OCI-LY1 (cell line): ENCODE measurements at regions not wholly inside any gene's neighbourhood (a gene's known extent, or its start where the extent isn't known, plus 50 kb on each side); places are given as distances from the start of the nearest gene placed in this dataset.

Experiments
- H2AFZ ChIP-seq: fragments of 200-600 bp; sonication (generic), shearing (Covaris generic); 2 replicates; pipeline ENCODE4 v1.6.0; 2014; ENCODE audit warnings: antibody characterized with exemption, mild to moderate bottlenecking, low read length
- H3F3A ChIP-seq: fragments of 200-600 bp; sonication (generic), shearing (Covaris generic); 2 replicates; pipeline ENCODE4 v1.6.0; 2014; ENCODE audit warnings: mild to moderate bottlenecking, antibody characterized with exemption, low read length, moderate library complexity; ENCODE audit not compliant: insufficient read depth
- H3K27ac ChIP-seq: fragments of 200-600 bp; sonication (generic); 2 replicates; pipeline ENCODE4 v1.5.1; 2014; ENCODE audit warnings: low read length, mixed run types, mild to moderate bottlenecking, low read depth; ENCODE audit not compliant: poor library complexity, severe bottlenecking
- H3K27me3 ChIP-seq: fragments of 200-600 bp; sonication (generic); 2 replicates; pipeline ENCODE4 v1.6.0; 2014; ENCODE audit warnings: antibody characterized with exemption, mild to moderate bottlenecking, low read length, moderate library complexity; ENCODE audit not compliant: insufficient read depth
- H3K36me3 ChIP-seq: fragments of 200-600 bp; sonication (generic); 2 replicates; pipeline ENCODE4 v1.6.1; 2014; ENCODE audit warnings: mild to moderate bottlenecking, antibody characterized with exemption, low read length, moderate library complexity, mixed read lengths; ENCODE audit not compliant: insufficient read depth
- H3K4me1 ChIP-seq: fragments of 200-600 bp; sonication (generic); 2 replicates; pipeline ENCODE4 v1.5.1; 2014; ENCODE audit warnings: mild to moderate bottlenecking, low read length, moderate library complexity; ENCODE audit not compliant: insufficient read depth, severe bottlenecking
- H3K4me2 ChIP-seq: fragments of 200-600 bp; sonication (generic), shearing (Covaris generic); 2 replicates; pipeline ENCODE4 v1.6.1; 2014; ENCODE audit warnings: low read length
- H3K4me3 ChIP-seq: fragments of 200-600 bp; sonication (generic); 2 replicates; pipeline ENCODE4 v1.5.1; 2014; ENCODE audit warnings: low read length, low read depth, mild to moderate bottlenecking, mixed read lengths; ENCODE audit not compliant: poor library complexity, severe bottlenecking
- H3K79me2 ChIP-seq: fragments of 200-600 bp; shearing (Covaris generic); 2 replicates; pipeline ENCODE4 v1.6.1; 2016; ENCODE audit warnings: mixed run types, low read length, mixed read lengths; ENCODE audit not compliant: insufficient read depth
- H3K9ac ChIP-seq: fragments of 200-600 bp; sonication (generic), shearing (Covaris generic); 2 replicates; pipeline ENCODE4 v1.6.1; 2014; ENCODE audit warnings: mild to moderate bottlenecking, low read length, mixed read lengths
- H3K9me2 ChIP-seq: fragments of 200-600 bp; sonication (generic), shearing (Covaris generic); 2 replicates; pipeline ENCODE4 v1.6.1; 2014; ENCODE audit warnings: low read depth, mild to moderate bottlenecking, low read length, mixed read lengths
- H3K9me3 ChIP-seq: fragments of 200-600 bp; shearing (Covaris generic); 2 replicates; pipeline ENCODE4 v1.6.1; 2014; ENCODE audit warnings: low read length, mixed read lengths
- H4K20me1 ChIP-seq: fragments of 200-600 bp; sonication (generic), shearing (Covaris generic); 2 replicates; pipeline ENCODE4 v1.6.0; 2016; ENCODE audit warnings: mild to moderate bottlenecking, low read length; ENCODE audit not compliant: insufficient read depth
- EZH2 ChIP-seq: fragments of 200-600 bp; sonication (generic), shearing (Covaris generic); IDR thresholded peaks from 2 replicates; pipeline ENCODE4 v1.8.0; 2017; ENCODE audit warnings: borderline replicate concordance, mixed run types, mild to moderate bottlenecking, antibody characterized with exemption, low read length, moderate library complexity, mixed read lengths
- TF ChIP-seq, protein P1 (sequence below): fragments of 200-600 bp; sonication (generic), shearing (Covaris generic); IDR thresholded peaks from 2 replicates; pipeline ENCODE4 v1.5.1; 2017; ENCODE audit warnings: mild to moderate bottlenecking, antibody characterized with exemption, low read length, moderate library complexity, mixed read lengths

GRCh38 chr2:195117011-195117410 lies 540.0 kb upstream of the SLC39A10 start:
- no peaks in the 10 kb centered on the region for H3K4me1 ChIP-seq
- H3F3A ChIP-seq = no peaks in the 10 kb centered on the region
- no peaks in the 10 kb centered on the region for H3K9me3 ChIP-seq
- H3K27ac ChIP-seq = no peak overlapping the region
- no peak overlapping the region for H3K9ac ChIP-seq
- H2AFZ ChIP-seq = no peak overlapping the region
- no peak overlapping the region for H3K4me3 ChIP-seq
- TF ChIP-seq EZH2 = no peak
- TF ChIP-seq, protein P1, sequence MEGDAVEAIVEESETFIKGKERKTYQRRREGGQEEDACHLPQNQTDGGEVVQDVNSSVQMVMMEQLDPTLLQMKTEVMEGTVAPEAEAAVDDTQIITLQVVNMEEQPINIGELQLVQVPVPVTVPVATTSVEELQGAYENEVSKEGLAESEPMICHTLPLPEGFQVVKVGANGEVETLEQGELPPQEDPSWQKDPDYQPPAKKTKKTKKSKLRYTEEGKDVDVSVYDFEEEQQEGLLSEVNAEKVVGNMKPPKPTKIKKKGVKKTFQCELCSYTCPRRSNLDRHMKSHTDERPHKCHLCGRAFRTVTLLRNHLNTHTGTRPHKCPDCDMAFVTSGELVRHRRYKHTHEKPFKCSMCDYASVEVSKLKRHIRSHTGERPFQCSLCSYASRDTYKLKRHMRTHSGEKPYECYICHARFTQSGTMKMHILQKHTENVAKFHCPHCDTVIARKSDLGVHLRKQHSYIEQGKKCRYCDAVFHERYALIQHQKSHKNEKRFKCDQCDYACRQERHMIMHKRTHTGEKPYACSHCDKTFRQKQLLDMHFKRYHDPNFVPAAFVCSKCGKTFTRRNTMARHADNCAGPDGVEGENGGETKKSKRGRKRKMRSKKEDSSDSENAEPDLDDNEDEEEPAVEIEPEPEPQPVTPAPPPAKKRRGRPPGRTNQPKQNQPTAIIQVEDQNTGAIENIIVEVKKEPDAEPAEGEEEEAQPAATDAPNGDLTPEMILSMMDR = no peak
- H3K4me2 ChIP-seq = no peak overlapping the region
- no peaks in the 10 kb centered on the region for H3K79me2 ChIP-seq
- H3K27me3 ChIP-seq = no peaks in the 10 kb centered on the region
- no peaks in the 10 kb centered on the region for H3K36me3 ChIP-seq
- H3K9me2 ChIP-seq = no peaks in the 10 kb centered on the region
- H4K20me1 ChIP-seq = no peaks in the 10 kb centered on the region

DNA sequence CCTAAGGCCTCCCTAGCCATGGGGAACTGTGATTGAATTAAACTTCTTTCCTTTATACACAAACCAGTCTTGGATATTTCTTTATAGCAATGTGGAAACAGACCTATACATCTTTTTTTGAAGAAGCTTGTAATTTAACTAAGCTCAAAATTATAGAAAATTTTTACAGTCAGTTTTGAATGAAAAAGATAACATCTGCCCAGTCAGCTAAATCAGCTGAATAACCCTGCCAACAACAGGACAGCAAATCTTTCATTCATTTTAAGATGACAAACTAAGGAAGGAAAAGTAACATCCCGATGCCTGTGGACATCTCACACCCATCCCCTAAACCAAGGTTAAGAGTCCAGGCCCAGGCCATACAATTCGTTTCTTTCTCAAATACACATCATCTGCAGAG lies 541.3 kb upstream of the SLC39A10 start:
- H4K20me1 ChIP-seq = no peaks in the 10 kb centered on the region
- no peak overlapping the region for H3K4me2 ChIP-seq
- H3K4me3 ChIP-seq = no peak overlapping the region
- no peaks in the 10 kb centered on the region for H3K79me2 ChIP-seq
- no peak overlapping the region for H2AFZ ChIP-seq
- H3K9me2 ChIP-seq = no peaks in the 10 kb centered on the region
- H3K27me3 ChIP-seq = no peaks in the 10 kb centered on the region
- H3F3A ChIP-seq = no peaks in the 10 kb centered on the region
- no peaks in the 10 kb centered on the region for H3K4me1 ChIP-seq
- H3K9ac ChIP-seq = no peak overlapping the region
- TF ChIP-seq, protein P1 = no peak
- no peak for TF ChIP-seq EZH2
- H3K9me3 ChIP-seq = no peaks in the 10 kb centered on the region
- no peak overlapping the region for H3K27ac ChIP-seq
- H3K36me3 ChIP-seq = no peaks in the 10 kb centered on the region

- H3F3A ChIP-seq = no peaks in the 10 kb centered on the region
- no peak overlapping the region for H2AFZ ChIP-seq
- H3K36me3 ChIP-seq = no peaks in the 10 kb centered on the region
- H3K9me3 ChIP-seq = no peaks in the 10 kb centered on the region
- no peaks in the 10 kb centered on the region for H3K4me1 ChIP-seq
- no peaks in the 10 kb centered on the region for H3K79me2 ChIP-seq
- no peaks in the 10 kb centered on the region for H3K27me3 ChIP-seq
- no peaks in the 10 kb centered on the region for H3K9me2 ChIP-seq
- H3K4me2 ChIP-seq = no peak overlapping the region
- H3K27ac ChIP-seq = no peak overlapping the region
- no peak overlapping the region for H3K9ac ChIP-seq
- no peaks in the 10 kb centered on the region for H4K20me1 ChIP-seq
- TF ChIP-seq, protein P1 = no peak
- TF ChIP-seq EZH2 = no peak
- H3K4me3 ChIP-seq = no peak overlapping the region
These were observed 548.8 kb upstream of the SLC39A10 start for GRCh38 chr2:195108182-195108581.
